Omental fat pad (tissue), 3 donors: ENCODE measurements at regions not wholly inside any gene's neighbourhood (a gene's known extent, or its start where the extent isn't known, plus 50 kb on each side); places are given as distances from the start of the nearest gene placed in this dataset.

ENCODE experiments used
- ATAC-seq: fragments of 150-250 bp; one replicate; pipeline ENCODE4 v1.9.1; 2016; ENCODE audit warnings: mild to moderate bottlenecking, moderate library complexity; ENCODE audit not compliant: low FRiP score
- DNase-seq: peaks from one replicate; pipeline ENCODE4 v3.0.0-alpha.2; 2019; ENCODE audit warnings: low spot score
- TF ChIP-seq, protein P1 (sequence below), 3 donors: fragments of 450-650 bp; IDR thresholded peaks; one replicate each; pipeline ENCODE4 v1.5.1; 2016 to 2017; ENCODE audit warnings: antibody characterized with exemption in 3 of 3, mild to moderate bottlenecking in 3 of 3, moderate library complexity in 2 of 3

DNA sequence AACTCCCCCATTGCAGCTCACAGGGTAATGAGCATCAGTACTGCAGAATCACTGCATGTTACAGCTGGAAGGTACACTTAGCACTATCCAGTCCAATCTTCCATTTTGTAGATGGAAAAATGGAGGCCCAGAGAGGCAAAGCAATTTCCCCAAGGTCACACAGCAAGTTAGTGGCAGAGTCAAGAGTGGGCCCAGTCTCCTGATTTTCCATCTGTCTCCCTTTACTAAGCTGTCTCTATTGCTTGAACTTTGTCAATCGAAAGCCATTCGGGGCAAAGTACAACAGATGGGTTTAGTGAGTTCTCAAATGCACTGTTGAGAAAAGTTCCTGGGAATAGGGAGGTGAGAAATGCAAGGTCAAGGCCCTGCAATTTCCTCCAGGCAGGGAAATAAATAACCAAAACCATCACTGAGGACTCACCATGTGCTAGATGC is 50.4 kb upstream of the IFFO2 start:
- ATAC-seq (no peak), DNase-seq (no peak)
- TF ChIP-seq, protein P1, sequence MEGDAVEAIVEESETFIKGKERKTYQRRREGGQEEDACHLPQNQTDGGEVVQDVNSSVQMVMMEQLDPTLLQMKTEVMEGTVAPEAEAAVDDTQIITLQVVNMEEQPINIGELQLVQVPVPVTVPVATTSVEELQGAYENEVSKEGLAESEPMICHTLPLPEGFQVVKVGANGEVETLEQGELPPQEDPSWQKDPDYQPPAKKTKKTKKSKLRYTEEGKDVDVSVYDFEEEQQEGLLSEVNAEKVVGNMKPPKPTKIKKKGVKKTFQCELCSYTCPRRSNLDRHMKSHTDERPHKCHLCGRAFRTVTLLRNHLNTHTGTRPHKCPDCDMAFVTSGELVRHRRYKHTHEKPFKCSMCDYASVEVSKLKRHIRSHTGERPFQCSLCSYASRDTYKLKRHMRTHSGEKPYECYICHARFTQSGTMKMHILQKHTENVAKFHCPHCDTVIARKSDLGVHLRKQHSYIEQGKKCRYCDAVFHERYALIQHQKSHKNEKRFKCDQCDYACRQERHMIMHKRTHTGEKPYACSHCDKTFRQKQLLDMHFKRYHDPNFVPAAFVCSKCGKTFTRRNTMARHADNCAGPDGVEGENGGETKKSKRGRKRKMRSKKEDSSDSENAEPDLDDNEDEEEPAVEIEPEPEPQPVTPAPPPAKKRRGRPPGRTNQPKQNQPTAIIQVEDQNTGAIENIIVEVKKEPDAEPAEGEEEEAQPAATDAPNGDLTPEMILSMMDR (IDR thresholded peaks at IDR 0.05) = no peak
